ENCODE measurements at regions not wholly inside any gene's neighbourhood (a gene's known extent, or its start where the extent isn't known, plus 50 kb on each side); places are given as distances from the start of the nearest gene placed in this dataset.

DNA sequence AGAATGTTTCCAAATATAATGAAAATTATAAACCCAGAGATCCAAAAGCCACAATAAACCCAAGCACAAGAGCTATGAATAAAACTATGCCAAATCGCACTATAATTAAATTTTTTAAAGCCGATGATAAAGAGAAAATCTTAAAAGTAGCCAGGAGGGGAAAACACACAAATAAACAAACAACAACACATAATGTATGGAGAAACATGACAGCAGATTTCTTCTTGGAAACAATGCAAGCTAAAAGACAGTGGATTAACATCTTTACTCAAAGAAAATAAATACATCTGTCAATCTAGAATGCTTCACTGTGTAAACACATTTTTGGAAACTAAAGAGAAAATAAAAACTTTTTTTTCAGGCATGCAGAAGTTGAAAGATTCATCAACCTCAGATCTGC, 53.0 kb upstream of the SMOX start:
- DNase-seq: no peak

DNA sequence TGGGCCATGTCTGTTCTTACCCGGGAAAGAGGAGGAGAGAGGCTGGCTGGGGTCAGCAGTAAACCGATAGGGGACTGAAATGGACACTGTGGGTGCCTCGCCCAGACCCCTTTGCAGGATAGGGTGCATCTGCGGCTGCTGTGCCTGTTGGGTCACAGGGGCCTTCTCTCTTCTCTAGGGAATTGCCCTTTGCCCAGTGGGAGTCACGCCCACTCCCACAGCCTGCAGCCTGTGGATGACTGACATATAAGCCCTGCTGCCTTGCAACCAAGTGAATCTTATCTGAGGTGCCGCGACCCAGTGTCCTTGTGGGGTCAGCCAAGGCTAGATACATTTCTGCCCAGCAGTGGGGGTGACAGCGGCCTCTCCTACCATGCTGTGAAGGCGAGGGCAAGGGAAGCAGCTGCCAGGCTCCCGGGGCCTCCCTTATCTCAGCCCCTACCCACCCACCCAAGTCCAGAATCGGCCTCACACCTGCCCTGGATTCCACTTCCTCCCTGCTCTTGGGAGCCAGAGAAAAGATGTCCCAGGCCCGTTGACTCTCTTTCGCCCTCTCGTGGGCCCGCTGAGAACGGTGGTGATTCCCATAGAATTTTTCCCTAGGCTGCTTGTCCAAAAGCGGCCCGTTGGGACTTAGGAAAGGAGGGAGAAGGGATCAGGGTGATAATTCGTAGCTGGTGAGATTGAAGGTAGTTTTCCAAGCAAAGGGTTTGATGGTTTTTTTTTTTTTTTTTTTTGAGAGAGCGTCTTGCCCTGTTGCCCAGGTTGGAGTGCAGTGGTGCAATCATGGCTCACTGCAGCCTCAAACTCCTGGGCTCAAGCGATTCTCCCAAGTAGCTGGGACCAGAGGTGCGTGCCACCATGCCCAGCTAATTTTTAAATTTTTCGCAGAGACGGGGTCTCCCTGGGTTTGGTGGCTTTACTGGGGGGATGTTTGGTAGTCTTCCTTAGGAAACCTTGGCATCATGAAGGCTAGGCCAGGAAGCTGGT, 56.8 kb upstream of the SMOX start:
- DNase-seq: no peak

DNA sequence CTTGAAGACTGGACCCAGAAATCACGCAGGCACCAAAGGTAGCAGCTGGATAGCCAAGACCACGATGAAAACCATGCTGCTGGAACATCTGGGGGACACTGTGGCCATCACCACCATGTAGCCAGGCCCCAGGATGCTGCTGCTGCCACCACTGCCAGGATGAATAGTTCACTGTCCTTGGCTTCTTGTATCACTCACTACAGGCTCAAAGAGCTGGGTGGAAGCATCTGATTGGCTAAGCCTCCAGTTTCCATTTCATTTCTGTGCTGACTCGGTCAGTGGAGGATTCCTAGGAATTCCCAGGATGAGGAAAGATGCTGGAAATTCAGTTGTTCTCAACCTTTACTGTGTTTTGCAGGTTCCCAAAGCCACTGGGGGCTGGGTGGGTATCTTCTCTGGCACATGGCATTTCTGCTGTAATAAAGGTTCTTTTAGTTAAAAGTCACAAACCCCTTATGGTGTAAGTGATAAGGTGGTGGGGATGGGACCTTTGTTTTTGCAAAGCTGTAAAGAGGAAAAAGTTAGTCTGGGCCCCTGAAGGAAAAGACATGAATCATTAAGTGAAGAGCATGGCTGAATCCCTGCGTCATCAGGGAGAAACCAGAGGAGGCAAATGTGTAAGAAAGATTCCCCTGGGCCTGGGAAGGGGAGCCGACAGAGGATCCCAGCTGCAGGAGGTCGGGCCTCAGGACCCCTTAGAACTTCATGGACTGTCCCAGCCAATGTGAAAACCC, 57.7 kb upstream of the SMOX start:
- no peak for DNase-seq

DNA sequence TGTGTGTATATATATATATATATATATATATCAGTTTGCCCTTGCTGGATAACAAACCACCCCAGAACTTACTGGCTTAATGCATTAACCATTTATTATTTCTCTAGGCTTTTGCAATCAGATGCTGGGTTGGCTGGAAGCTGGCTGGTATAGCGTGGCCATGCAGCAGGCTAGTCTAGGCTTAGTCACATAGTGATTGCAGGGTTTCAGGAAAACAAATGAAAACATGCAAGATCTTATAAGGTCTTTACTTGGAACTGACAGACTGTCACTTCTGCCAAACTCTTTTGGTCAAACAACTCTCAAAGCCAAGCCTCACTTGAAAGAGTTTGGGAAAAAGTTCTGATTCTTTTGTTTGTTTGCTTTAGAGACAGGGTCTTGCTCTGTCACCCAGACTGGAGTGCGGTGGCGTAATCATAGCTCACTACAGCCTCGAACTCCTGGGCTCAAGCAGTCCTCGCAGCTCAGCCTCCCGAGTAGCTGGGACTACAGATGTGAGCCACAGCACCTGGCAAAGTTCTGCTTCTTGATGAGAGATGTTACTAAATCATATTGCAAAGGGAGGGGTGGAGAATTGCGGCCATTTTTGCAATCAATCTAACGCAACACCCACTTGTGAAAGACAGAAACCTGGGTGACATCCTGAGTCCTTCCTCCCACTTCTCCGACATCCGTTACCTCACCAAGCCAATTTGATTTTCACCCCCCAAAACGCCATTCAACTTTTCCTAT, 58.7 kb upstream of the SMOX start:
- DNase-seq: no peak

DNA sequence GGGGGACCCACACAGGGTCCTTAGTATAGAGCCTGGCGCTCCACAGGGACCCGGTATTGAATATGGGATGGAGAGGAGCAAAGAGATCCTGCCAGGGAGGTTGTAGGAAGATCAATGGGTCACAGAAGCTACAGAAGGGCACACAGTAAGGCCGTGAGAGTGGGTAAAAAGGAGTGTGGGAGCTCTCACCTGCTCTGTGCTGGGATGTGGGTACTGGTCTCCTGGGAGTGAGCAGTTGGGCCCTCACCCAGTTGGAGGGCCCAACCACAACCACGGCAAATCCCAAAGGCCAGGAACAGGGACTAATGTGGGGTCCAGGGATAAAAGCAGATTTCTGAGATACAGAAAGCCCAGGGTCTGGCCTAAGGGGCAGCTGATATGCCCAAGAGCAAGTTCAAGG, 59.9 kb upstream of the SMOX start:
- DNase-seq: no peak

- DNase-seq: no peak
Measured at GRCh38 chr20:4087923-4088322, 60.7 kb upstream of the SMOX start.

DNA sequence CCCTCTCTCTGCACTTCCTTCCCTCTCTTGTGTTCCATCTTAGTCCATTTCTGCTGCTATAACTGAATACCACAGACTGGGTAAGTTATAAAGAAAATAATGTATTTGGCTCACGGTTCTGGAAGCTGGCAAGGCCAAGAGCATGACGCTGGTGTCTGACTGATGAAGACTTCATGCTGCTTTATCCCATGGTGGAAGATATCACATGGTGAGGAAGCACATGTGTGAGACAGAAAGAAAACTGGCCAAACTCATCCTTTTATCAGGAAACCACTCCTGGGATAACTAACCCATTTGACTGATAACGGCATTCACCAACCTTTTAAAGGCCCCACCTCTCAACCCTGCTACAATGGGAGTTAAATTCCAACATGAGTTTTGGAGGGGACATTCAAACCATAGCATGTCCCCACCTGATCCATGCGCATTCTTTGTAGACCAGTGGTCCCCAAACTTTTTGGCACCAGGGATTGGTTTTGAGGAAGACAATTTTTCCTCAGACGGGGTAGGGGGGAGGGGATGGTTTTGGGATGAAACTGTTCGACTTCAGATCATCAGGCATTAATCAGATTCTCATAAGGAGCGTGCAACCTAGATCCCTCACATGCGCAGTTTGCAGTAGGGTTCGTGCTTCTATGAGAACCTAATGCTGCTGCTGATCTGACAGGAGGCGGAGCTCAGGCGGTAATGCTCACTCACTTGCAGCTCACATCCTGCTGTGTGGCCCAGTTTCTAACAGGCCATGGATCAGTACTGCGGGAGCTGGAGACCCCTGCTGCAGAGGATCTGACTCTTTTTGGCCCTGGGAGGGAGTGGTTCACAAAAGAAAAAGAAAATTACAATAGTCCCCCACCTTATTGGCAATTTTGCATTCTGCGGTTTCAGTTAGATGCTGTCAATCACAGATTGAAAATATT, 61.6 kb upstream of the SMOX start:
- DNase-seq: no peak

- DNase-seq: no peak
Measured at GRCh38 chr20:4084721-4085120, 63.9 kb upstream of the SMOX start.

- no peak for DNase-seq
Measured at GRCh38 chr20:4084096-4084495, 64.5 kb upstream of the SMOX start.

DNA sequence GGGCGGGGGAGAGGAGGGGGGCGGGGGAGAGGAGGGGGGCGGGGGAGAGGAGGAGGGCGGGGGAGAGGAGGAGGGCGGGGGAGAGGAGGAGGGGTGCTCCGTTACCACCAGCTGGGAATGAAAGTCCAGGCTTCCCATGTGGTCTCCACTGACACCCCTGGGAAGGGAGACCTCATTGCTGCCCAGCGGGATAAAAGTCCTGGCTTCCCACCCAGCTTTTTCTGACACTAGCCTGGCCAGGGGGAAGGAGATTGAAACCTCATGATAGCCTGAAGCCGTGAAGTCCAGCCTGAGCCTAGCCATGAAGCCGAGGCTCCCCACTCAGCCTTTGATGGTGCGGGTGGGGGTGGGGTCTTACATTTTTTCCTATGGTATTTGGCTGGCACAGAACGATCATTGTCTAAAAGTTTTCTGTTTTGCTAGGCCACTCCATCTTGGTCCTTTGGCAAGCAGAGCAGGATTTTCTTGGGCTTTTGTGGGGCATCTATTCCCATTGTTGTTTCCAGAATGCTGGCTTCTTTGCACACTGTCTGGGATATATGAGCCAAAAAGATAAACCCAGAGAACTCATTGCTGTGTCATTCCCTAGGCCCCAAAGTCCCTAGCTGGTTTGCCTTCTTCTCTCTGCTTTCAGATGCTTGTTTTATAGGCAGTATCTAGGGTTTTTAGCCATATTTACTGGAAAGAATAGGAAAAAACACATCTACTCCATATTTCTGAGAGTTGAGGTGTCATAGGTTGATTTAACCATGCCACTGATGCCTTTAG, 65.3 kb upstream of the SMOX start:
- DNase-seq: no peak

GRCh38 chr20:4082406-4083097, 66.1 kb upstream of the SMOX start:
- no peak for DNase-seq

DNA sequence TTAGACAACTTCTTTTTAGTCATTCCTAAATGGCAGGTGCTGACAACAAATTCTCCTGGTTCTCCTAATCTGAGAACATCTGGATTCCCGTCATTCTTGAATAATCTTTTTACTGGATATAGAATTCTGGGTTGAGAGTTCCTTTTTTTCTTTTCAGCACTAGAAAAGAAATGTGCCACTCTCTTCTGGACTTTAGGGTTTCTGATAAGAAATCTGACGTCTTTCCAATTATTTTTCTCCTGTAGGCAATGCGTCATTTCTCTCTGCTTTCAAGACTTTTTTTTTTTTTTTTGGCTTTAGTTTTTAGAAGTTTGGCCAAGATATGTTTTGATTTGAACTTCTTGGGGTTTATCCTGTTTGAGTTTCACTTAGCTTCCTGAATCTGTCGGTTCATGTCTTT, 66.1 kb upstream of the RNF24 start:
- DNase-seq: no peak

- no peak for DNase-seq
Measured at GRCh38 chr20:4076671-4077070, 61.3 kb upstream of the RNF24 start.

DNA sequence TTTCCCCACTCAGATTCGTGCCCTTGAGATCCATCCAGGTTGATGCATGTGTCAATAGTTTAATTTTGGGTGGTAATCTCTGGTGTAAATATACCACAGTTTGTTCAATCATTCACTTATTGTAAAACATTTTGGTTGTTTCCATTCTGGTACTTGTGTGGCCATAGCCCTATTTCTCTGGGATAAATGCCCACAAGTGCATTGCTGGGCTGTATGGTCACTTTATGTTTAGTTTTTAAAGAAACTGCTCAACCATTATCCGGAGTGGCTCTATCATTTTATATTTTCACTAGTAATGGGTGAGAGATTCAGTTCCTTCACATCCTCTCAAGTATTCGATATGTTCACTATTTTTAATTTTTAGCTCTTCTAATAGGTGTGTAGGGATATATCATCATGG, 60.7 kb upstream of the RNF24 start:
- no peak for DNase-seq

DNA sequence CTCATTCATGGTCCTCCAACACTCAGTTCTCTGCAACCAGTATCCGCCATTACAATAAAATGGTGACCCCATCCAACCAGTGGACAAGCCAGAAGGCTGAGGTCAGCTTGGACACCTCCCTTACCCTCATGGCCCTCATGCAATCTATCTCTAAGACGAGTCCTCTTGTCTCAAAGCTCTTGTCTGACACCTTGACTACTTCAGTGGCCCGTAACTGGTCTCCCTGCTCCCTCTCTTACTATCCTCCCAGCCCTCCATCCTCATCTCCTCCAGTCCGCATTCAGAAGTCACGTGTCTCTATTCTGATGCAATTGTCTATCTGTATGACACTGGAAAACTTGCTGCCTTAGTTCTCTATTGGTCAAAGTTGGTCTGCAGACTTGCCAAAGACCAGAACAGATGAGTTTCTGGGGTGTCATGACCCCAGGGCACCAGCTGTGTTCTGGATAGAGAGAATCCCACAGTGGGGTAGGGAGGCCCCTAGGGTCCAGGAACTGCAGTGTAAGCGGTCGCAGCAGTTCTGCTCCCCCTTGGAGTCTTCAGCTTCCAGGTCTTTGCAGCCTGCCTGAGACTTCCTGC, 59.6 kb upstream of the RNF24 start:
- DNase-seq: no peak

DNA sequence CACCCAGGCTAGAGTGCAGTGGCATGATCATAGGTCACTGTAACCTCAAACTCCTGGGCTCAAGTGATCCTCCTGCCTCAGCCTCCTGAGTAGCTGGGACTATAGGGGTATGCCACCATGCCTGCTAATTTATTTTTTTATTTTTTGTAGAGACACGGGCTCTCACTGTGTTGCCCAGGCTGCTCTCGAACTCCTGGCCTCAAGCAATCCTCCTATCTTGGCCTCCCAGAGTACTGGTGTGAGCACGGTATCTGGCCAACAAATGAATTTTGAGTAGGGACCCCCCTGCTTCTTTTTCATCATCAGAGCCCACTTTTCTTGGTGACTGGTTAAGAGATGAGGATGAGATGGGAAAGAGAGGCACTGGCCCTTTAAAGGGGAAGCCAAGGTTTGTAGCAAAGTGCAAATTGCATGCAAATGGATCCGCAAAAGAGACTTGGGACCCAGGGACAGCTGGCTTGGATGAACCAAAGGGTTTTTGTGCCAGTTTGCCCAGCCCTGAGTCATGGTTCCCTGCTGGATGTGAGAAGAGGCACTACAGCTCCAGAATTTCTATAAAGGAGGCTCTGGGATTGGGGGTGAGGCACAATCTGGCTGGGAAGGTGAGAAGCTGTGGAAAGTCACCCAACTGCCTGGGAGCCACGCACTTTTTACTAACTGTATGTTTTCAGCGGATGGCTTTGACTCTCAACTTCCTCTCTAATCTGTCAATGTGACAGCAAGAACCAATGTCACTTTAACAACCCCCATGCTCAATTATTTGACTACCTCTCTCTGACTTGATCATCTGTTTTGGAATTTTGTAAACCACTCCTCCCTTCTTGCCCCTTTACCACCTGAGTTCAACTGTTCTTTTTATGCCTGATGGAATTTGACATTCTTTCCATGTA, 58.7 kb upstream of the RNF24 start:
- no peak for DNase-seq

DNA sequence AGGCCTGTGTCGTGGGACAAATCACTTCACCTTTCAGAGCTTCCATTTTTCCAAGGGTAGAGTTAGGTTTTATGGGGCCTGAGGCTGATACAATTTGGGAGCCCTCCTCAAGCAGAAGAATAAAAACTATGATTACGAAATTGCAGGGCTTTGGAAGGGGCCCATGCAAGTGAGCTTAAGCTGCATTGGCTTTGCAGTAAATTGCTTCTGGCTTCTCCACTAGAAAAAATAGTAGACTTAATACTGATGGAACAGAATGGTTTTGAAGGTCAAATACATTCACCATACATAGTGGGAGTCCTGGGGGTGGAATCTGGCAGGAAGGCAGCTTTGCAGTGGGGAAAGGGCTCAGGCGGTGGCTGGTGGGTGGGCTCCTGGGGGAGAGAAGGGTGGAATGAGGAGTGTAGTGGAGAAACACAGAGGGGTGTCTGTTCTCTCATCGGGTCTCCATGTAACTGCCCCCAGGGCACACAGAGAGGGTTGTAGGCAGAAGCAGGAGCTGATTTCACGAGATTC, 55.9 kb upstream of the RNF24 start:
- no peak for DNase-seq

DNA sequence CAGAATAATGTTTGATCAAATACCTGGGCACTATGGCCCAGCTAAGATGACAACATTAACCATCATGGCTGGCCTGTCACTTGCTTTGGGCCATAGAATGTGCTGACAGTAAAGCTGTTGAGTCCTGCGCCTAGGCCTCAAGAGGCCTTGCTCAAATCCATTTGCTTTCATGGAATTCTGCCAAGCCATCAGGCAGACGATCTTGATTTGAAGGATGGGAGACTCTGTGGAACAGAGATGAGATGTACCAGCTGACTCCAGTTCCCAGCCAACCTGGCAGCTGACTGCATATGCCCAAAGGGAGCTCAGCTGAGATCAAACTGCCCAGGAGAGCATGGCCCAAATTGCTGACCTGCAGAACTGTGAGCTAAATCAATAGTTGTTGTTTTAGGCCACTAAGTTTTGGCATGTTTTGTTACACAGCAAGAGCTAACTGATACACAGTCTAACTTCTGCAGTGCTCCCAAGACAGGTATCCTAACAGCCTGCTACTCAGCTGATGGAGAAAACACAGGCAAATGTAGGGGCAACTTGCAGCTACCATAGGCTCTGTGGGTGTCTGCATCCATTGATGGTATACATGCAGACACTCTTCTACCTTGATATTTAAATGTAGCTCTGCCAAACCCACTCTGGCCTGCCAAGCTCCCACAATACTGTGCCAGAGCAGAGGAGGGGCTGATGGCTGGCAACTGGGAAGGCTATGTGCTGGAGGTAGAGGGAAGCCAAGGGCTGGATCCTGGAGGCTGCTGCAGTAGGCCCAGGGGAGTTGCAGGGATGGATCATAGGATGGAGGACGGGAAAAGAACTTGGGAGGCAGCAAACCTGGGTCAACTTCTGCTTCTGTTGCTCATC, 55.2 kb upstream of the RNF24 start:
- DNase-seq: peak; percentile 28

All from NCI-H2171 (cell line).